MCF 10A (cell line): ENCODE measurements at regions not wholly inside any gene's neighbourhood (a gene's known extent, or its start where the extent isn't known, plus 50 kb on each side); places are given as distances from the start of the nearest gene placed in this dataset.
A peak's percentile ranks its signal among the peaks of the same experiment; 100 is the strongest.

Experiments
- BruUV-seq: library from RNA; stranded (reverse); fragments of 400-500 nt; replicated peaks from 2 replicates; lab custom pipeline; 2021; lab: Mats Ljungman, UMichigan
- CTCF ChIA-PET: fragments of 300-600 bp; sonication (Branson Sonifier 250); formaldehyde crosslinking; extraction: SDS; loops from one replicate; lab custom pipeline; 2021; ENCODE audit warnings: antibody characterized with exemption, inconsistent platforms; lab: Yijun Ruan, JAX
- POLR2A ChIA-PET: fragments of 300-600, 350-650 bp; sonication (Branson Sonifier 250); formaldehyde crosslinking; extraction: SDS; loops from one replicate; lab custom pipeline; 2020; ENCODE audit warnings: antibody characterized with exemption, inconsistent platforms; lab: Yijun Ruan, JAX
- DNase-seq: peaks from one replicate; pipeline ENCODE4 v3.0.0-alpha.2; 2018; ENCODE audit not compliant: unreplicated experiment
- H3K27ac Mint-ChIP-seq: one replicate; pipeline ENCODE4 v1.8.0; 2022; ENCODE audit warnings: mild to moderate bottlenecking, low read depth, mixed read lengths; ENCODE audit not compliant: unreplicated experiment
- H3K27me3 Mint-ChIP-seq: one replicate; pipeline ENCODE4 v1.8.0; 2022; ENCODE audit warnings: mixed read lengths; ENCODE audit not compliant: insufficient read depth, unreplicated experiment
- H3K36me3 Mint-ChIP-seq: one replicate; pipeline ENCODE4 v1.8.0; 2022; ENCODE audit warnings: mild to moderate bottlenecking, moderate library complexity, mixed read lengths; ENCODE audit not compliant: insufficient read depth, unreplicated experiment
- H3K4me1 Mint-ChIP-seq: one replicate; pipeline ENCODE4 v1.8.0; 2022; ENCODE audit warnings: mixed read lengths; ENCODE audit not compliant: insufficient read depth, unreplicated experiment
- H3K4me3 Mint-ChIP-seq: one replicate; pipeline ENCODE4 v1.8.0; 2022; ENCODE audit warnings: mild to moderate bottlenecking, moderate library complexity, mixed read lengths; ENCODE audit not compliant: unreplicated experiment
- H3K9me3 Mint-ChIP-seq: one replicate; pipeline ENCODE4 v1.8.0; 2022; ENCODE audit warnings: mixed read lengths; ENCODE audit not compliant: unreplicated experiment
- intact Hi-C: fragments of 100-400 bp; cut with micrococcal nuclease; formaldehyde crosslinking; loops from 2 replicates; pipeline ENCODE4 v1.14.1; 2022
- TF ChIP-seq, protein P1 (sequence below): fragments of 200-600 bp; IDR thresholded peaks from one replicate; pipeline ENCODE4 v1.8.0; 2022; ENCODE audit warnings: antibody characterized with exemption, mild to moderate bottlenecking; ENCODE audit not compliant: unreplicated experiment

DNA sequence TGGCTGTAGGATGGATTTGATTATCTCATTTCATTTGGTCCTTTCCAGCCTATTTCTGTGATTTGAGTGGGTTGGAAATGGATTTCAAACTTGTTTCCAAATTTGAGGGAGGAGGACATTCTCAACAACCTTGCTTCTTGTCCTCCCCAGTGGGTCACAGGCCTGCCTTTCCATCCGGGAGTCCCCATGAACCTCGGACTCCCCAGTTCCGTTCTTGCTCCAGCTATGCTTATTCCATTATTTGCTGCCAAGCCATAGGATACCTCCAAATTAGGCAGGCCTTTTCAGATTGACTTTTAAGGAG is 97.8 kb downstream of the DUSP10 start:
- no peak for DNase-seq

DNA sequence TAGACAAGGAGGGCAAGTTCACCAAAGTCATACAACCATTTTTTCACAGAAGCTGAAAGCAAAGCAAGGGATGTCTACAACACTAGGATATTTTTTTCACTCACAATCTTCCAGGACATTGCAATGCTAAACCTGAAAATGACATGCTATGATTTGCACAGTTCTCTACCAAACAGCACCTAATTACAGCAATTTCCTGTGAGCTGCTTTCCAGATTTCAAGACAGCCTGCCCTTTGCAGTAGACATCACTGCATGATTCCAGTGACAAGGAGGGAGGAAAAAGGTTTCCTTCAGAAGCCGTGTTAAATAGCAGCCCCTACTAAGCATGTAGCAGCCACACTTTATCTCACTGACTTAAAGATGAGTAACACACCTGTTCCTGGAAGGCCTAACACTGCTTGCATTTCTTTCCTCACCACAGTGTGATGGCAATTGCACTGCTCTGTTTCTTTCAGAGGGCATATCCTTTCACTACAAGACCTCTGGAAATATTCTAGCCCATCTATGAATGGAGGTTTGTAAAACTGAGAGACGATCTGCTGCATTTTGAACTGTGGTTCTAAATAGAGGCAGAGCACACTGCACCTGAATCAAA is 97.1 kb downstream of the DUSP10 start:
- Mint-ChIP-seq H3K9me3 (no peaks in the 10 kb centered on the region), H3K4me1 (peaks cover 11% of the 10 kb centered on the region), H3K4me3 (no peak overlapping the region), H3K27me3 (no peaks in the 10 kb centered on the region), H3K27ac (no peak overlapping the region), H3K36me3 (no peaks in the 10 kb centered on the region)
- DNase-seq, result no peak
- POLR2A ChIA-PET, result interaction anchor here (0.7 to 1.4 kb wide), 3 partner anchors 8 to 1013 kb away, joined by 3 to 7 read pairs (median 4); no protein-coding TSS in a partner anchor
- BruUV-seq, result no TSS peak
- intact Hi-C loops, result no loop called here
- CTCF ChIA-PET, result interaction anchor here (1.1 kb wide), 1 partner anchor 811 kb away, joined by 4 read pairs; no protein-coding TSS in a partner anchor
- TF ChIP-seq, protein P1, sequence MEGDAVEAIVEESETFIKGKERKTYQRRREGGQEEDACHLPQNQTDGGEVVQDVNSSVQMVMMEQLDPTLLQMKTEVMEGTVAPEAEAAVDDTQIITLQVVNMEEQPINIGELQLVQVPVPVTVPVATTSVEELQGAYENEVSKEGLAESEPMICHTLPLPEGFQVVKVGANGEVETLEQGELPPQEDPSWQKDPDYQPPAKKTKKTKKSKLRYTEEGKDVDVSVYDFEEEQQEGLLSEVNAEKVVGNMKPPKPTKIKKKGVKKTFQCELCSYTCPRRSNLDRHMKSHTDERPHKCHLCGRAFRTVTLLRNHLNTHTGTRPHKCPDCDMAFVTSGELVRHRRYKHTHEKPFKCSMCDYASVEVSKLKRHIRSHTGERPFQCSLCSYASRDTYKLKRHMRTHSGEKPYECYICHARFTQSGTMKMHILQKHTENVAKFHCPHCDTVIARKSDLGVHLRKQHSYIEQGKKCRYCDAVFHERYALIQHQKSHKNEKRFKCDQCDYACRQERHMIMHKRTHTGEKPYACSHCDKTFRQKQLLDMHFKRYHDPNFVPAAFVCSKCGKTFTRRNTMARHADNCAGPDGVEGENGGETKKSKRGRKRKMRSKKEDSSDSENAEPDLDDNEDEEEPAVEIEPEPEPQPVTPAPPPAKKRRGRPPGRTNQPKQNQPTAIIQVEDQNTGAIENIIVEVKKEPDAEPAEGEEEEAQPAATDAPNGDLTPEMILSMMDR, result no peak

More for the DNA sequence above, 97.8 kb downstream of the DUSP10 start:
- peaks cover 11% of the 10 kb centered on the region for H3K4me1 Mint-ChIP-seq
- H3K27me3 Mint-ChIP-seq, result no peaks in the 10 kb centered on the region
- BruUV-seq, result no TSS peak
- H3K4me3 Mint-ChIP-seq, result no peak overlapping the region
- intact Hi-C loops, result no loop called here
- H3K36me3 Mint-ChIP-seq, result no peaks in the 10 kb centered on the region
- ChIA-PET CTCF (no interaction called here), POLR2A (interaction anchor here (0.7 kb wide), 1 partner anchor 23 kb away, joined by 3 read pairs; no protein-coding TSS in a partner anchor)
- no peaks in the 10 kb centered on the region for H3K9me3 Mint-ChIP-seq
- TF ChIP-seq, protein P1, result no peak
- H3K27ac Mint-ChIP-seq, result no peak overlapping the region

DNA sequence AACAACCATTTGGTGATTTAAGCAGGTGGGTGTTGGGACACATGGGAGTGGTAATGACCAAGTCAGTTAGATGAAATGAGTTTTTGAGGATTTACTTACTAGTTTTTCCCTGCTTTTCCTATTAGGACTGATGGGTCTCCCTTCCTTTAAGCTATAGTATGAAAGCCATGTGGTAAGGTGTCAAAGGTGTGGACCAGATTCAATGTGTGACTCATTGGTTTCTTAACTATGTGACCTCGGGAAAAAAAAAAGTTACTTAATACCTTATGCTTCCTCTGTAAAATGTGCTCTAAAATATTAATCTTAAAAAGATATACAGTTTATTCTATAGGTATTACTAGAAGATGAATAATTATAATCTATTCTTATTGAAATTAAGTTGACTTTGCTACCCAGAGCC is 93.7 kb downstream of the DUSP10 start:
- BruUV-seq, result no TSS peak
- DNase-seq, result peak; percentile 73

More for the DNA sequence above, 93.7 kb downstream of the DUSP10 start:
- TF ChIP-seq, protein P1, result no peak
- Mint-ChIP-seq H3K4me1 (peaks cover 11% of the 10 kb centered on the region), H3K36me3 (no peaks in the 10 kb centered on the region), H3K27me3 (no peaks in the 10 kb centered on the region), H3K27ac (no peak overlapping the region), H3K9me3 (no peaks in the 10 kb centered on the region), H3K4me3 (no peak overlapping the region)
- CTCF ChIA-PET, result interaction anchor here (0.6 to 1.8 kb wide), 6 partner anchors 9 to 1502 kb away, joined by 3 to 6 read pairs (median 4); no protein-coding TSS in a partner anchor
- POLR2A ChIA-PET, result interaction anchor here (0.6 to 1.5 kb wide), 6 partner anchors 14 to 808 kb away, joined by 3 to 5 read pairs (median 3); no protein-coding TSS in a partner anchor
- intact Hi-C loops, result no loop called here
